ENCODE measurements at regions not wholly inside any gene's neighbourhood (a gene's known extent, or its start where the extent isn't known, plus 50 kb on each side); places are given as distances from the start of the nearest gene placed in this dataset.

DNA sequence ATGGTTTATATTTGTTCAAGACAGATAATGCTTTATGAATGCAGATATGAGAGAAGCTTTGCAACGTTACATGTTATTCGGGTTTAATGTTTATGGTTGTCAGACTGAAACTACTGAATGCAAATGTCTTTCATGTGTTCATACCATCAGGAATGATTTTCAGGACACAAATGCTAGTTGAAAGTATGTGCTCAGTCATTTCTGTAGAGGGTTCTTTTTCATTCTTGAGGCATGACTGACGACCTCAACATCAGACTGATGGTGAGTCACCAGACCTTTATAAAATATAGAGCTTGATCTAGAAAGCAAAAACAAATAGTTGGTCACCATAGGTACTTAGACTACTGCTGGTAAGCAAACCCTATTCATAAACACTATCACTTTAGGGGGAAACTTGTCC is 287.3 kb upstream of the NUDT12 start:
- H3K4me2 ChIP-seq: no peak overlapping the region
- CTCF ChIA-PET: interaction anchor here (1.2 kb wide), 1 partner anchor 8 kb away, joined by 4 read pairs; no protein-coding TSS in a partner anchor
- no peaks in the 10 kb centered on the region for H3K9me3 ChIP-seq
- DNase-seq: no peak
- H3K27ac ChIP-seq (ENCODE audit: low read depth in 2 of 2, low read length in 1 of 2): peak overlapping the region; percentile 86 to 89; a peak in 3 of 4 replicates
- 3% methylated on average over 3 of the region's 3 CpGs for WGBS (ENCODE audit: low lambda C conversion rate)
- H3K36me3 ChIP-seq (replicated peaks in 1 of 2; ENCODE audit: control insufficient read depth in 1 of 2, insufficient read depth in 2 of 2, low read length in 1 of 2): no peaks in the 10 kb centered on the region
- no peaks in the 10 kb centered on the region for H3K79me2 ChIP-seq (ENCODE audit: insufficient read depth)
- no peak overlapping the region for H3K4me3 ChIP-seq (ENCODE audit: low read depth in 2 of 2, low read length in 1 of 2)
- H3K27me3 ChIP-seq (ENCODE audit: insufficient read depth): no peaks in the 10 kb centered on the region
- no peaks in the 10 kb centered on the region for H3K9me2 ChIP-seq
- peaks cover 30% of the 10 kb centered on the region for H3F3A ChIP-seq (replicated peaks; ENCODE audit: insufficient read depth)
- no peak overlapping the region for H2AFZ ChIP-seq (ENCODE audit: low read depth)
- POLR2A ChIA-PET: no interaction called here
- peaks cover 0 to 15% of the 10 kb centered on the region in 2 experiments; a peak in 3 of 4 replicates for H3K4me1 ChIP-seq (ENCODE audit: control insufficient read depth in 1 of 2, insufficient read depth in 2 of 2, low read depth in 1 of 2, low read length in 1 of 2)
- no peaks in the 10 kb centered on the region for H4K20me1 ChIP-seq (ENCODE audit: insufficient read depth)
- H3K9ac ChIP-seq: peak overlapping the region; percentile 22; the same call in 1 of the 2 replicates
- TF ChIP-seq SIN3A (IDR thresholded peaks at IDR 0.05; ENCODE audit: borderline replicate concordance, low read depth, low read length): no peak
- no peak for TF ChIP-seq EZH2phosphoT487 (IDR thresholded peaks at IDR 0.05; ENCODE audit: borderline replicate concordance, low read depth)
- TF ChIP-seq CHD2 (IDR thresholded peaks at IDR 0.05; ENCODE audit: low read length, partially characterized antibody): no peak
- peak; percentile 45; the same call in 1 of the 2 replicates for TF ChIP-seq NFIC (IDR thresholded peaks at IDR 0.05; ENCODE audit: borderline replicate concordance)
- TF ChIP-seq, protein P1, sequence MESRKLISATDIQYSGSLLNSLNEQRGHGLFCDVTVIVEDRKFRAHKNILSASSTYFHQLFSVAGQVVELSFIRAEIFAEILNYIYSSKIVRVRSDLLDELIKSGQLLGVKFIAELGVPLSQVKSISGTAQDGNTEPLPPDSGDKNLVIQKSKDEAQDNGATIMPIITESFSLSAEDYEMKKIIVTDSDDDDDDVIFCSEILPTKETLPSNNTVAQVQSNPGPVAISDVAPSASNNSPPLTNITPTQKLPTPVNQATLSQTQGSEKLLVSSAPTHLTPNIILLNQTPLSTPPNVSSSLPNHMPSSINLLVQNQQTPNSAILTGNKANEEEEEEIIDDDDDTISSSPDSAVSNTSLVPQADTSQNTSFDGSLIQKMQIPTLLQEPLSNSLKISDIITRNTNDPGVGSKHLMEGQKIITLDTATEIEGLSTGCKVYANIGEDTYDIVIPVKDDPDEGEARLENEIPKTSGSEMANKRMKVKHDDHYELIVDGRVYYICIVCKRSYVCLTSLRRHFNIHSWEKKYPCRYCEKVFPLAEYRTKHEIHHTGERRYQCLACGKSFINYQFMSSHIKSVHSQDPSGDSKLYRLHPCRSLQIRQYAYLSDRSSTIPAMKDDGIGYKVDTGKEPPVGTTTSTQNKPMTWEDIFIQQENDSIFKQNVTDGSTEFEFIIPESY (IDR thresholded peaks at IDR 0.05; ENCODE audit: borderline replicate concordance, low read depth): 0 out of 2 replicates have a peak, but pooled peaks have one; percentile 47
- TF ChIP-seq GATA2 (CRISPR knock-in tag; IDR thresholded peaks at IDR 0.05): no peak
- TF ChIP-seq, protein P2, sequence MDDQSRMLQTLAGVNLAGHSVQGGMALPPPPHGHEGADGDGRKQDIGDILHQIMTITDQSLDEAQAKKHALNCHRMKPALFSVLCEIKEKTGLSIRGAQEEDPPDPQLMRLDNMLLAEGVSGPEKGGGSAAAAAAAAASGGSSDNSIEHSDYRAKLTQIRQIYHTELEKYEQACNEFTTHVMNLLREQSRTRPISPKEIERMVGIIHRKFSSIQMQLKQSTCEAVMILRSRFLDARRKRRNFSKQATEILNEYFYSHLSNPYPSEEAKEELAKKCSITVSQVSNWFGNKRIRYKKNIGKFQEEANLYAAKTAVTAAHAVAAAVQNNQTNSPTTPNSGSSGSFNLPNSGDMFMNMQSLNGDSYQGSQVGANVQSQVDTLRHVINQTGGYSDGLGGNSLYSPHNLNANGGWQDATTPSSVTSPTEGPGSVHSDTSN (IDR thresholded peaks at IDR 0.05): peak; percentile 94
- TF ChIP-seq, protein P3, sequence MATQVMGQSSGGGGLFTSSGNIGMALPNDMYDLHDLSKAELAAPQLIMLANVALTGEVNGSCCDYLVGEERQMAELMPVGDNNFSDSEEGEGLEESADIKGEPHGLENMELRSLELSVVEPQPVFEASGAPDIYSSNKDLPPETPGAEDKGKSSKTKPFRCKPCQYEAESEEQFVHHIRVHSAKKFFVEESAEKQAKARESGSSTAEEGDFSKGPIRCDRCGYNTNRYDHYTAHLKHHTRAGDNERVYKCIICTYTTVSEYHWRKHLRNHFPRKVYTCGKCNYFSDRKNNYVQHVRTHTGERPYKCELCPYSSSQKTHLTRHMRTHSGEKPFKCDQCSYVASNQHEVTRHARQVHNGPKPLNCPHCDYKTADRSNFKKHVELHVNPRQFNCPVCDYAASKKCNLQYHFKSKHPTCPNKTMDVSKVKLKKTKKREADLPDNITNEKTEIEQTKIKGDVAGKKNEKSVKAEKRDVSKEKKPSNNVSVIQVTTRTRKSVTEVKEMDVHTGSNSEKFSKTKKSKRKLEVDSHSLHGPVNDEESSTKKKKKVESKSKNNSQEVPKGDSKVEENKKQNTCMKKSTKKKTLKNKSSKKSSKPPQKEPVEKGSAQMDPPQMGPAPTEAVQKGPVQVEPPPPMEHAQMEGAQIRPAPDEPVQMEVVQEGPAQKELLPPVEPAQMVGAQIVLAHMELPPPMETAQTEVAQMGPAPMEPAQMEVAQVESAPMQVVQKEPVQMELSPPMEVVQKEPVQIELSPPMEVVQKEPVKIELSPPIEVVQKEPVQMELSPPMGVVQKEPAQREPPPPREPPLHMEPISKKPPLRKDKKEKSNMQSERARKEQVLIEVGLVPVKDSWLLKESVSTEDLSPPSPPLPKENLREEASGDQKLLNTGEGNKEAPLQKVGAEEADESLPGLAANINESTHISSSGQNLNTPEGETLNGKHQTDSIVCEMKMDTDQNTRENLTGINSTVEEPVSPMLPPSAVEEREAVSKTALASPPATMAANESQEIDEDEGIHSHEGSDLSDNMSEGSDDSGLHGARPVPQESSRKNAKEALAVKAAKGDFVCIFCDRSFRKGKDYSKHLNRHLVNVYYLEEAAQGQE (IDR thresholded peaks at IDR 0.05; ENCODE audit: low read depth, low read length): no peak
- peak; percentile 48; the same call in 1 of the 2 replicates for TF ChIP-seq POLR2AphosphoS5 (IDR thresholded peaks at IDR 0.05; ENCODE audit: low read depth, low read length)
- no peak for TF ChIP-seq FOXJ3 (CRISPR knock-in tag; IDR thresholded peaks at IDR 0.05)
- peak; percentile 97 for TF ChIP-seq JUND (IDR thresholded peaks at IDR 0.05)
- TF ChIP-seq, protein P4, sequence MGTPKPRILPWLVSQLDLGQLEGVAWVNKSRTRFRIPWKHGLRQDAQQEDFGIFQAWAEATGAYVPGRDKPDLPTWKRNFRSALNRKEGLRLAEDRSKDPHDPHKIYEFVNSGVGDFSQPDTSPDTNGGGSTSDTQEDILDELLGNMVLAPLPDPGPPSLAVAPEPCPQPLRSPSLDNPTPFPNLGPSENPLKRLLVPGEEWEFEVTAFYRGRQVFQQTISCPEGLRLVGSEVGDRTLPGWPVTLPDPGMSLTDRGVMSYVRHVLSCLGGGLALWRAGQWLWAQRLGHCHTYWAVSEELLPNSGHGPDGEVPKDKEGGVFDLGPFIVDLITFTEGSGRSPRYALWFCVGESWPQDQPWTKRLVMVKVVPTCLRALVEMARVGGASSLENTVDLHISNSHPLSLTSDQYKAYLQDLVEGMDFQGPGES (IDR thresholded peaks at IDR 0.05; ENCODE audit: low read depth, low read length): no peak
- peak; percentile 50; the same call in 1 of the 2 replicates for TF ChIP-seq RXRA (IDR thresholded peaks at IDR 0.05; ENCODE audit: borderline replicate concordance, low read depth)
- TF ChIP-seq, protein P5, sequence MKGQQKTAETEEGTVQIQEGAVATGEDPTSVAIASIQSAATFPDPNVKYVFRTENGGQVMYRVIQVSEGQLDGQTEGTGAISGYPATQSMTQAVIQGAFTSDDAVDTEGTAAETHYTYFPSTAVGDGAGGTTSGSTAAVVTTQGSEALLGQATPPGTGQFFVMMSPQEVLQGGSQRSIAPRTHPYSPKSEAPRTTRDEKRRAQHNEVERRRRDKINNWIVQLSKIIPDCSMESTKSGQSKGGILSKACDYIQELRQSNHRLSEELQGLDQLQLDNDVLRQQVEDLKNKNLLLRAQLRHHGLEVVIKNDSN (IDR thresholded peaks at IDR 0.05; ENCODE audit: borderline replicate concordance, low read depth): no peak
- TF ChIP-seq MXI1 (IDR thresholded peaks at IDR 0.05; ENCODE audit: low read depth, low read length): no peak
- peak; percentile 92 for TF ChIP-seq FOSL2 (IDR thresholded peaks at IDR 0.05; ENCODE audit: borderline replicate concordance, low read depth)
- no peak for TF ChIP-seq ELF1 (IDR thresholded peaks at IDR 0.05)
- TF ChIP-seq, protein P6, sequence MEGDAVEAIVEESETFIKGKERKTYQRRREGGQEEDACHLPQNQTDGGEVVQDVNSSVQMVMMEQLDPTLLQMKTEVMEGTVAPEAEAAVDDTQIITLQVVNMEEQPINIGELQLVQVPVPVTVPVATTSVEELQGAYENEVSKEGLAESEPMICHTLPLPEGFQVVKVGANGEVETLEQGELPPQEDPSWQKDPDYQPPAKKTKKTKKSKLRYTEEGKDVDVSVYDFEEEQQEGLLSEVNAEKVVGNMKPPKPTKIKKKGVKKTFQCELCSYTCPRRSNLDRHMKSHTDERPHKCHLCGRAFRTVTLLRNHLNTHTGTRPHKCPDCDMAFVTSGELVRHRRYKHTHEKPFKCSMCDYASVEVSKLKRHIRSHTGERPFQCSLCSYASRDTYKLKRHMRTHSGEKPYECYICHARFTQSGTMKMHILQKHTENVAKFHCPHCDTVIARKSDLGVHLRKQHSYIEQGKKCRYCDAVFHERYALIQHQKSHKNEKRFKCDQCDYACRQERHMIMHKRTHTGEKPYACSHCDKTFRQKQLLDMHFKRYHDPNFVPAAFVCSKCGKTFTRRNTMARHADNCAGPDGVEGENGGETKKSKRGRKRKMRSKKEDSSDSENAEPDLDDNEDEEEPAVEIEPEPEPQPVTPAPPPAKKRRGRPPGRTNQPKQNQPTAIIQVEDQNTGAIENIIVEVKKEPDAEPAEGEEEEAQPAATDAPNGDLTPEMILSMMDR (IDR thresholded peaks at IDR 0.05): no peak
- no peak for TF ChIP-seq YY1 (IDR thresholded peaks at IDR 0.05; ENCODE audit: low read depth)
- TF ChIP-seq, protein P7, sequence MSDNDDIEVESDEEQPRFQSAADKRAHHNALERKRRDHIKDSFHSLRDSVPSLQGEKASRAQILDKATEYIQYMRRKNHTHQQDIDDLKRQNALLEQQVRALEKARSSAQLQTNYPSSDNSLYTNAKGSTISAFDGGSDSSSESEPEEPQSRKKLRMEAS (IDR thresholded peaks at IDR 0.05; ENCODE audit: low read depth): peak; percentile 26; the same call in 1 of the 2 replicates
- TF ChIP-seq, protein P8, sequence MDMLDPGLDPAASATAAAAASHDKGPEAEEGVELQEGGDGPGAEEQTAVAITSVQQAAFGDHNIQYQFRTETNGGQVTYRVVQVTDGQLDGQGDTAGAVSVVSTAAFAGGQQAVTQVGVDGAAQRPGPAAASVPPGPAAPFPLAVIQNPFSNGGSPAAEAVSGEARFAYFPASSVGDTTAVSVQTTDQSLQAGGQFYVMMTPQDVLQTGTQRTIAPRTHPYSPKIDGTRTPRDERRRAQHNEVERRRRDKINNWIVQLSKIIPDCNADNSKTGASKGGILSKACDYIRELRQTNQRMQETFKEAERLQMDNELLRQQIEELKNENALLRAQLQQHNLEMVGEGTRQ (IDR thresholded peaks at IDR 0.05; ENCODE audit: borderline replicate concordance, low read depth, low read length): no peak
